Fibroblast of upper back skin (primary cell): ENCODE measurements at regions not wholly inside any gene's neighbourhood (a gene's known extent, or its start where the extent isn't known, plus 50 kb on each side); places are given as distances from the start of the nearest gene placed in this dataset.
"Not testable (repeated sequence)": the region's sequence is repeated elsewhere in the genome, so short reads cannot be mapped to it uniquely, and the experiment has no call there.

Experiments
- DNase-seq: peaks from one replicate; pipeline ENCODE4 v3.0.0-alpha.2; 2013

DNA sequence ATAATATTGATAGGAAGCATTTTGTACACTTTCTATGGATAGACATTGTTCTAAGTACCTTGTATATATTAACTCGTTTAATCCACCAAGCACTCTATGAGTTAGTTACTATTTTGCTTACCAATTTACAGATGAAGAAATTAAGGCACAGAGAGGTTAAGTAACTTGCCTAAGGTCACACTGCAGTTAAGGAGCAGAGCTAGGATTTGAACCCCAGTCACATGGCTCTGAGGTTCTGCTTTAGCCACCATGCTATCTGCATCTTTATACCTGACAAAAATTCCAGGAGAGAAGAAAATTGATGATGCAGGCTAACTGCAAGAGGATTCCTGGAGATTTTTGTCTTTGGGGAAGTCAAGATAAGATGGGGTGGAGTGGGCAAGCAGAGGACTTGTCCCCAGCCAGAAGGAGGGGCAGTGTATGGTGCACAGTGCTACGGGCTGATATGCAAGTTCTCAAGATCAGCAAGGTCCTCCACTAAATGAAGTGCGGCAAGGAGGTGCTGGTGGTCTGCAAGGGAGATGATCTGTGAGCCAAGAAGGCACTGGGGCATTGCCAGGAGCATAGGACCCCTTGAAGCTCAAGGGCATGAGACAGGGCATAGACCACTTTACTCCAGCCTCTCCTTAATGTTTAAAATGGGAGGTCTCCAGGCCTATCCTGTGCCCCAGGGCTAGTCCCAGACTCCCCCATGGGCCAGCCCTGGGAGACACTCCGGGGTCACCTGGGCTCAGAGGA lies 430.6 kb downstream of the RPS24 start:
- DNase-seq: no peak

GRCh38 chr10:78464856-78465267 lies 431.2 kb downstream of the RPS24 start:
- DNase-seq: no peak

- DNase-seq: no peak
These were observed 431.8 kb downstream of the RPS24 start for GRCh38 chr10:78465431-78465830.

DNA sequence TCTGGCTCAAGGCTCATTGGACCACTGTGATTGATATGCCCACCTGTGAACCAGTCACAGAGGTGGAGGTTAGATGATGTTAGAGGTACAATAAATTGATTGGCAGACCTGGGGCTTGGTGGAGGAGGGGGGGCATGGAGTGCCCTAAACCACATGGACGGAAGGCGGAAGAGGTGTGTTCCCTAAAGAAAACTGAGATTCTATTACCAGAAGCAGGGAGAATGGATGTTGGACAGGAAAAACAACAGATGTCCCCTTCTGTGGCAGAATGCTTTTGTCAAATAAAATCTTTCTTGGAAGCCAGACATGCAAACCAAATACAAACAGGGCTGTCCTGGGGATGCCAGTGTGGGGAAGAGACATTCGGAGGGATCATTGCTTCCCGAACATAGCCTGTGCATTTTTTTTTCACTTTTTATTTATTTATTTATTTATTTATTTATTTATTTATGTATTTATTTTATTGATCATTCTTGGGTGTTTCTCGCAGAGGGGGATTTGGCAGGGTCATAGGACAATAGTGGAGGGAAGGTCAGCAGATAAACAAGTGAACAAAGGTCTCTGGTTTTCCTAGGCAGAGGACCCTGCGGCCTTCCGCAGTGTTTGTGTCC lies 433.9 kb downstream of the RPS24 start:
- DNase-seq: no peak

DNA sequence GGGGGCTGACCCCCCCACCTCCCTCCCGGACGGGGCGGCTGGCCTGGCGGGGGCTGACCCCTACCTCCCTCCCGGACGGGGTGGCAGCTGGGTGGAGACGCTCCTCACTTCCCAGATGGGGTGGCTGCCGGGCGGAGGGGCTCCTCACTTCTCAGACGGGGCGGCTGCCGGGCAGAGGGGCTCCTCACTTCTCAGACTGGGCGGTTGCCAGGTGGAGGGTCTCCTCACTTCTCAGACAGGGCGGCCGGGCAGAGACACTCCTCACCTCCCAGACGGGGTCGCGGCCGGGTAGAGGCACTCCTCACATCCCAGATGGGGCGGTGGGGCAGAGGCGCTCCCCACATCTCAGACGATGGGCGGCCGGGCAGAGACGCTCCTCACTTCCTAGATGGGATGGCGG lies 435.1 kb downstream of the RPS24 start:
- DNase-seq: not testable (repeated sequence)

DNA sequence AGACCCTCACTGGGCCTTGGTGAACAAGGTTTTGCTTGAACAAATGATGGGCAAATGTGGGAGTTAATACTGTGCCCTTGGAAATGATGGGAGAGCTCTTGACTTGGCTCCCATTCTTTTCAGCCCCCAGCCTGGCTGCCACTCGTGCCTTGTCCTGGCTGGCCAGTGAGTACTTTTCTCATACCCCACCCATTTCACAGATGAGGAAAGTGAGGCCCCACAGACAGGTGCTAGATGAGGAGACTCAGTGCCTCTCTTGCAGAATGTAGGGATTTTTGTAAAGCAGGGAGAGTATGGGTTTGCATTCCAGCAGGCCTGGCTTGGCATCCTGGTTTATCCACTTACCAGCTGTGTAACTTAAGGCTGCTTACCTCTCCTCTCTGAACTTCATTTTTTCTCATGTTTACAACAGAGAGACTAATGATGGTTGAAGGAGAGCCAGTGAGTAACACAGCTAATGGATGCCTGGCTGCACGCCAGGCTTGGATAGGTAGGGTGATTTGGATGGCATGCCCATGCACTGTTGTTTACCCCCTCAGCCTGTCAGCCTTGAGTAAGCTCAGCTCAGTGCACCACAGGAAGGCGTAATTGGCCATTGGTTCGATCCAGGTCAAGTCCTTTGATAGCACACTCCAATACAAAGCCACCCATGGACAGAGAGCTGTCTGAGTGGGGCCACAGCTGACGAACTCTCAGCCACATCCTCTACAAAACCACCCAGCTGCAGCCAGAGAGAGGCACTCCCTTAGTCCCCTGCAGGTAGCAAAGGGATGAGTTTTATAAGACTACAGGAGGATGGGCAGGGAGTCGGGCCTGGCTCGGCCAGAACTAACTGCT lies 436.8 kb downstream of the RPS24 start:
- no peak for DNase-seq

- DNase-seq: no peak
These were observed 437.7 kb downstream of the RPS24 start for GRCh38 chr10:78471326-78471722.

- no peak for DNase-seq
These were observed 438.3 kb downstream of the RPS24 start for GRCh38 chr10:78471723-78472550.

DNA sequence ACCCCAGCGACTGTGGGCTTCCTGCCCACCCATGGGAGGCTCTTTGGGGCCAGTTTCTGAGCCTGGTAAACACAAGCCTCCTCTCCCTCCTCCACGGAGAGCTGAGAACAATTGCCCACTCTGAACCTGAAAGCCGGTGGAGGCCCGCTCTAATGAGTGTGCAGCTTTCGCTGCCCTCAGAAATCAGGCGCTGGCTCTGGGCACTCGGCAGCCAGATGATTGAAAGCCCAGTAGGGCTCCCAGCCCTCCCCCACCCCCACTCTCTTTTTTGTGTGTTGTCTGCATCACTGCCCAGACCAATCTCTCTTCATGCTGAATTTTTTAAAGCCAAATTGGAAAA lies 438.9 kb downstream of the RPS24 start:
- DNase-seq: no peak

DNA sequence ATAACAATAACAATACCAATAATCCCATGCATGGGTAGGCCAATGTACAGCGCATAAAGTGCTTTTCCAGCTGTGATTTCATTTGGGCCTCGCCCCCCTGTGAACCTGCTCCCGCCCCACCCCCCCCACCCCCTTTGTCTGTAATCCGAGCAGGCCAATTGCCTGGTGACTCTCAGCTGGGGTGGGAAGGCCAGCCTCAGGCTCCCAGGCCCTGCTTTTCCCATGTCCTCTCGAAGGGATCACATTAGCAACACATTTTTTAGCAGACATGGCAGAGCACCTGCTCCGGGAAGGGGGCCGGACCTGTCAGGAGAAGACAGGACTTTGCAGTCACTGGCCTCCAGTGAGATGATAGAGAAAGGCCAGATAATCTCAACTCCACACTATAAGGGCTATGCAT lies 439.3 kb downstream of the RPS24 start:
- no peak for DNase-seq

- no peak for DNase-seq
These were observed 441.1 kb downstream of the RPS24 start for GRCh38 chr10:78474743-78475142.

DNA sequence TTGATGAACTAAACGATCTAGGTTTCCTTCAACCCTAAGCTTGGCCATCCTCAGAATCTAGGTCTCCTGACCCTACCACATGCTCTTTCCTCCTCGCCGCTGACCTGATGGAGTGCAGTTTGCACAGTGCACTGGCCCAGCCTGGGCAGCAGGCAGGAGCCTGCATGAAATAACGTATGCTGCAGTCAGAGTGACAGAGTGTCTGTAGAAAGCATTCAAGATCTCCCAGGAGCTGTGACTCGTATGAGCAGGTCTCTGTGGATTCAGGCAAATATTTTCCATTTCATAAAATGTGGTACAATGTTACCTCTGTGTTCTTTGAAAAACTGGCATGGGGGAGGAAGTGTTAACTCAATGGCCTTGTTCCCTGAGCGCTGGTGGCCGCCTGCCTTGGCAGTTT lies 441.8 kb downstream of the RPS24 start:
- peak; percentile 32 for DNase-seq

DNA sequence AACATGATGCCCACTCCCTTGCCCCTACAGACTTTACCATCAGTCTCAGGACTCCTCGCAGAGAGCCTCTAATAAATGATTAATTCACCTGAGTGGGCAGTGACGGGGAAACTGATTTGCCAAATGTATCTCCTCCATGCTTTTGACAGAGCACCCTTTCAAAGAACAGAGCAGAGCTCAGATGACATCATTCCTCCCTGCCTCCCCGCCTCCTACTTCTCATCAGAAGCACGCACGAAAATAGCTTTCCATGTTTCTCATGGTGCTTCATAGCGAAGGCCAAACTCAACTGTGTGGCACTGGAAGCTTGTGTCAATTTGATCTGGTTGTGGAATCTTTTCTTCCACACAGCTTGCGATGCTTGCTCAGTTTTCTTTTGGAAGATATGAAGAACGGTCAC lies 442.5 kb downstream of the RPS24 start:
- DNase-seq: no peak

DNA sequence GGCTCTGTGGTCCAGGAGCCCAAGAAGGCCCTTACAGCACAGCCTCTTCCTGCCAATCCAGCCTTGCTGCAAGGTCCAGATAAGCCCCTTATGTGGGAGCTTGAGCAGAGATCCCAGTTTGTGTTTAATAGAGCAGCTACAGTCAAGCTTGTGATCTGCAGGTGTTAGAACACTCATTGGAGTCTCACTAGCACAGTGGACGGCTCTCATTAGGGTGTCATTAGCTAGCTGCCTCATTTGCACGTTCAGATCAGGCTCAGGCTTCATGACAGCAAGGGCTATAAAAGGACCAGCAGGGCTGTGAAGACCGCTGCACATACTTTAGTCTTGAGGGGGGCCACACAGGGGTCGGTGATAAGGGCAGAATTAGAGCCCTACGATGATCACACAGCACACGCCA lies 443.2 kb downstream of the RPS24 start:
- DNase-seq: no peak

GRCh38 chr10:78478919-78479318 lies 445.3 kb downstream of the RPS24 start:
- no peak for DNase-seq

- DNase-seq: no peak
These were observed 445.8 kb downstream of the RPS24 start for GRCh38 chr10:78479467-78479866.

DNA sequence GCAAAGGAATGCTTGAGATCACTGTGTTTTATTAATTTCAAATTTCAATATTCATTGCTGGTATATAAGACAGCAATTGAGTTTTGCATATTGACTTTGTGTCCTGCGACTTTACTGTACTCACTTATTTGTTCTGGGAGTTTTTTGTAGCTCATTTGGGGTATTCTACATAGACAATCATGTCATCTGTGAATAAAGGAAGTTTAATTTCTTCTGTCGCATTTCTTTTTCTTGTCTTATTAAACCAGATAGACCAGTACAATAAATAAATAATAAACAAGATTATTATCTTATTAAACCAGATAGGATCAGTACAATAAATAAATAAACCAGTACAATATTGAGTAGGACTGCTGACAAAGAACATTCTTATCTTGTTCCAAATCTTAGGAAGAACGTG lies 448.2 kb downstream of the RPS24 start:
- no peak for DNase-seq

DNA sequence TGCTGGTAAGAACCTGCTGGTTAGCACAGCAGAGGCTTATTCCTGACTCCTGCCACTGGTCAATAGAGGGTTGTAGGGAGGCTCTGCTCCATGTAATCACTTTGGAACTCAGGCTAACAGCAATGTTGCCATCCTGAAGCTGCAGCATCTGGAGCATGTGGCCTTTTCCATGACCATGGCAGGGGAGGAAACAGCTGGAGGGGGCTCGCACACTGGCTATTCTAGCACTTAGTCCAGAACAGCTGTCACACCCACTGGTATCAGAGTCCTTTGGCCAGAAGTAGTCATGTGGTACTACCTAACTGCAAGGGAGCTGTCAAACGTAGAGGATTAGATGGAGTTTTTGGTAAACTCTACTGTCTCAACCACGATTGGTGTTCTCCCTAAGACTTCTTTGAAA lies 450.0 kb downstream of the RPS24 start:
- DNase-seq: no peak

DNA sequence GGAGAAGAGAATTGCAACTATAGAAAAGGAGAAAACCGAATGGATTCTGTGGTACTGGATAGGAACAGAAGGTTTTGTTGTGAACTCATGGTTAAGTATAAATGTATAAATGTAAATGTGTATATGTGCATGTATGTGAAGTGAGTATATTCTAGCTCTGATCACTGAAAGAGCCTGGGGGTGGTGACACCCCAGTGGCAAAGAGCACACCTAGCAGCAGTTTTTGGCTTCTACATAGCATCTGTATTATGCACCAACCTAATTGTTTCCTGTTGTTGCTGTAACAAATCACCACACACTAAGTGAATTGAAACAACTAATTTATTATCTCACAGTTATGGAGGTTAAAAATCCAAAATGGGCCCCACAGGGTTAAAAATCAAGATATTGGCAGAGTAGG lies 455.4 kb downstream of the RPS24 start:
- no peak for DNase-seq

- DNase-seq: no peak
These were observed 458.1 kb downstream of the RPS24 start for GRCh38 chr10:78491812-78492211.

DNA sequence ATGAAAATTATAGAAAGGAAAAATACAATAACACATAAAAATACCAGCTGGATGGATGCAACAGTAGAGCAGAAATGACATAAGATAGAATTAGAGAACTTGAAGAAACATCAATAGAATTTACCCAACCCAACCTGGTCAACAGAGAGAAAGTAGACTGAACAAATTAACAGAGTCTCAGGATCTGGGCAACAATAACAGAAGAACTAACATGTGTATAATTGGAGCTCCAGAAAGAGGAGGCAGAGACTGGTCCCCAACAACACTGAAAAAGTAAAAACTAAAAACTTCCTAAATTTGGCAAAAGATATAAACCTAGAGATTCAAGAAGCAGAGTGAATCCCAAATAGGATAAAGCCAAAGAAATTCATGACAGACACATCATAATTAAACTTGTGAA lies 458.8 kb downstream of the RPS24 start:
- DNase-seq: no peak

DNA sequence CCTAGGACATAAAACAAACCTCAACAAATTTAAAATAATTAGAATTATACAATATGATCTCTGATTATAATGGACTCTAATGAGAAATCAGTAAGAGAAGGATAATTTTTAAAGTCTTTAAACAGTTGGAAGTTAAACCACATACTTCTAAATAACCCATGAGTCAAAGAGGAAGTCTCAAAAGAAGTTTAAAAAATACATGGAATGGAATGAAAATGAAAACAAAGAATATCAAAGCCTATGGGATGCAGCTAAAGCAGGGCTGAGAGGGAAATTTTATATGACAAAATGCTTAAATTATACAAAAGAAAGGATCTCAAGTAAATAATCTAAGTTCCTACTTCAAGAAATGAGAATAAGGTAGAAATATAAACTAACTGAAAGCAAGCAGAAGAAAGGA lies 460.5 kb downstream of the RPS24 start:
- DNase-seq: no peak
